ENCODE measurements at regions not wholly inside any gene's neighbourhood (a gene's known extent, or its start where the extent isn't known, plus 50 kb on each side); places are given as distances from the start of the nearest gene placed in this dataset.

DNA sequence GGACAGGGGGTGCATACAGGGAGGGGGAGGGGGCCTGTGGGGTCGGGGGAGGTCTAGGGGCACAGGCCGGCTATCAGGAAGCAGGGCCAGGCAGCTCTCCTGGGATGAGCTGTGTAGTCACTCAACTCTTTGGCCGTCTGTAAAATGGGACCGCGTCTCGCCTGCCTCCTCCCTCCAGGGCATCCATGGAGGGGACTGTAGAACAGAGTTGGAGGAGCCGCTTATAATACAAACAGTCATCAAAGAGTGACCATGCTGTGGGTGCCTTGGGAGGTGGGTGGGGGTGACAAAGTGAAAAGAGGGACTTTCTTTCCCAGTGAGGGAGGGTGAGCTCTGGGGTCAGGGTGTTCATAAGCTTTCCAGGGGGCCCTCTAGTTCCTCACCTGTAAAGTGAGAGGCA lies 169.6 kb upstream of the HAAO start:
- ATAC-seq: no peak
- ChIA-PET CTCF (no interaction called here), RAD21 (ENCODE audit: low non-redundant PET in 1 of 2, low total read pairs in 2 of 2, uncharacterized antibody in 2 of 2, unreplicated experiment in 2 of 2) (no interaction called here), POLR2A (no interaction called here)
- no peaks in the 10 kb centered on the region for H3K79me2 ChIP-seq (ENCODE audit: insufficient read depth, low read length)
- no peaks in the 10 kb centered on the region for H3K9me2 ChIP-seq (ENCODE audit: insufficient read depth)
- BruUV-seq (replicated peaks): no TSS peak
- no peaks in the 10 kb centered on the region for H3K4me1 ChIP-seq (ENCODE audit: control insufficient read depth in 1 of 2, insufficient read depth in 2 of 2, low read length in 2 of 2)
- no peaks in the 10 kb centered on the region for H3K27me3 ChIP-seq (ENCODE audit: insufficient read depth, low read length)
- no peak overlapping the region for H3K4me3 ChIP-seq (replicated peaks in 1 of 2; ENCODE audit: low read depth in 1 of 2, low read length in 2 of 2)
- TF ChIP-seq SIN3A (IDR thresholded peaks at IDR 0.05; ENCODE audit: low read depth) (no peak), TCF7L2 (IDR thresholded peaks at IDR 0.05; ENCODE audit: borderline replicate concordance, extremely low read depth, insufficient read depth, insufficient read length) (no peak), EZH2 (IDR thresholded peaks at IDR 0.05) (no peak), JUND (IDR thresholded peaks at IDR 0.05) (no peak), POLR2AphosphoS5 (IDR thresholded peaks at IDR 0.05; ENCODE audit: low read depth, low read length) (no peak), REST (IDR thresholded peaks at IDR 0.05; ENCODE audit: low read depth) (no peak), ZFX (IDR thresholded peaks at IDR 0.05) (no peak), EGR1 (IDR thresholded peaks at IDR 0.05; ENCODE audit: low read depth) (no peak), SRF (IDR thresholded peaks at IDR 0.05; ENCODE audit: low read depth) (no peak), RAD21 (IDR thresholded peaks at IDR 0.05; ENCODE audit: low read depth) (no peak)
- no peaks in the 10 kb centered on the region for H3K36me3 ChIP-seq (ENCODE audit: control insufficient read depth in 1 of 2, insufficient read depth in 2 of 2, low read length in 2 of 2)
- no peak overlapping the region for H3K4me2 ChIP-seq (ENCODE audit: low read length)
- intact Hi-C loops (cut with micrococcal nuclease): no loop called here
- H3K9ac ChIP-seq (ENCODE audit: low read length): no peak overlapping the region
- H2AFZ ChIP-seq (ENCODE audit: low read depth, low read length, poor library complexity, severe bottlenecking): no peak overlapping the region
- H3K9me3 ChIP-seq (ENCODE audit: control insufficient read depth in 1 of 2, insufficient read depth in 1 of 2, low read depth in 1 of 2, low read length in 2 of 2): no peaks in the 10 kb centered on the region
- no peaks in the 10 kb centered on the region for H4K20me1 ChIP-seq (ENCODE audit: insufficient read depth)
- H3K27ac ChIP-seq (ENCODE audit: low read depth, low read length): no peak overlapping the region
- DNase-seq (ENCODE audit: low read depth, low spot score): no peak
